ENCODE measurements at regions not wholly inside any gene's neighbourhood (a gene's known extent, or its start where the extent isn't known, plus 50 kb on each side); places are given as distances from the start of the nearest gene placed in this dataset.

DNA sequence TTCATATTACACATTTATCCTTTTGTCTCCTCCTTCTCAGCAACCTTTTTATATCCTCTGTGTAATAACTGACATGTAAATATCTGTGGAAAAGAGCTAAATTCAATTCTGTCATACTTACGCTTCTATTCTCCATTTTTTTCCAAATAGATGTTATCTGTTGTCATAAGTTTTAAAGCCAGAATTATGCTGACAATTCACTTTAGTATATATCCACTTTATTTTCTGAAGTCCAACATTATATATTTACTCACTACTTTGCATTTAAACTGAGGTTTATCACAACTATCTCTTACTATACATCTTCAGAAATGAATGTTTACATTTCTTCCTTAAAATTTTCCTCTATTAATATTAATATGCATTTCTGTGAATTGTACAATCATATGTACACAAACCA lies 247.9 kb upstream of the PCDH10 start:
- no peak for TF ChIP-seq POLR2A (IDR thresholded peaks at IDR 0.05; ENCODE audit: low read depth, low read length)
- TF ChIP-seq POLR2AphosphoS5 (IDR thresholded peaks at IDR 0.05; ENCODE audit: low read depth, low read length): no peak
- TF ChIP-seq TAF1 (IDR thresholded peaks at IDR 0.05; ENCODE audit: low read depth, low read length): no peak
- TF ChIP-seq SPI1 (IDR thresholded peaks at IDR 0.05; ENCODE audit: low read depth, low read length): no peak
- TF ChIP-seq POU2F2 (IDR thresholded peaks at IDR 0.05; ENCODE audit: low read depth, low read length): no peak
- TF ChIP-seq PAX5 (IDR thresholded peaks at IDR 0.05; ENCODE audit: insufficient read depth, low read length, severe bottlenecking): no peak

Data from GM12891 (cell line).